ENCODE measurements at regions not wholly inside any gene's neighbourhood (a gene's known extent, or its start where the extent isn't known, plus 50 kb on each side); places are given as distances from the start of the nearest gene placed in this dataset.

DNA sequence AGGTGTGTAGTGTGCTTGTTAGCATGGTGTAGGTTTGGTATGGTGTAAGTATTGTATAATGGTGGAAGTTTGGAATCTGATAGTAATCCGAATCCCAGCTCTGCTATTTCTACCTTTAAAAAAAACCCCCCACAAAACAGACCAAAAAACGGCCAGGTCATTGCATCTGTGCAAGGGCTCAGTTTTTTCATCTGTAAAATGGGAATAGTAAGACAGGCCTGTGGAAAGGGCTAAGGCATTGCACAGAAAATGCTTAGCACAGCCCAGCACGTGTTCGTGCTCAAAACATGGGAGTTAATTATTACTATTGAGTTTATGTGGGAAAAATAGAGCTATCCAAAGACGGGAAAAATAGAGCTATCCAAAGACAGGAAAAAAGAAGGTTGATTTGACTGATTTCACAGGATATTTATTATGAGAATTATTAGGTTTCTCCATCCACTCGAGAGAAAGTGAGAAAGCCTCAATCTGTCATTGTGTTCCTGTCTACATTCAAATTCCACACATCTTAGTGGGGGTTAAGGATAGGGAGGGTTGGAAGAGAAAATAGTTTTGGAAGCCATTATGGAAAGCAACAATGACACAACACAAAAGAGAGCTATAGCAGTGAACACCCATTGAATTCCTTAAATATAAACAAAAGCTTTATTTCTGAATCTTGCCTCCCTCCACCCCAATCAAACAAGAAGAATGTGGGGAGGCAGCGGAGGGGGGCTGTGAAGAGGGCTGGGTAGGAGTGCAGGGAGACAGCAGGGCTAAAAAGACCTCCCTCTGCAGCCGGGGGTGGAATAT is 126.8 kb upstream of the MAX start:
- intact Hi-C loops (cut with micrococcal nuclease; ENCODE audit: unreplicated experiment) = no loop called here
- H3K4me1 ChIP-seq (ENCODE audit: control insufficient read depth, insufficient read depth, low read length) = peaks cover 4% of the 10 kb centered on the region; the same call in 1 of the 2 replicates

More for the DNA sequence above, 126.8 kb upstream of the MAX start:
- in situ Hi-C loops (cut with HindIII; ENCODE audit: low pct_unique_long_range_greater_than_20kb, low sequenced_read_pairs) = no loop called here
- H3K36me3 ChIP-seq (ENCODE audit: control insufficient read depth, insufficient read depth, low read length) = no peaks in the 10 kb centered on the region
- no peaks in the 10 kb centered on the region for H3K27me3 ChIP-seq (ENCODE audit: control insufficient read depth, insufficient read depth, low read length)
- ChIA-PET CTCF (no interaction called here), POLR2A (no interaction called here)
- TF ChIP-seq SIN3A (IDR thresholded peaks at IDR 0.05; ENCODE audit: borderline replicate concordance, insufficient read depth, low read depth, low read length) (no peak), POLR2AphosphoS5 (IDR thresholded peaks at IDR 0.05; ENCODE audit: low read depth, low read length) (no peak), REST (IDR thresholded peaks at IDR 0.05; ENCODE audit: insufficient read depth in 1 of 2, low read depth in 2 of 2, low read length in 1 of 2) (no peak), TCF7L2 (IDR thresholded peaks at IDR 0.05; ENCODE audit: low read depth, low read length) (no peak)
- TF ChIP-seq, protein P1, sequence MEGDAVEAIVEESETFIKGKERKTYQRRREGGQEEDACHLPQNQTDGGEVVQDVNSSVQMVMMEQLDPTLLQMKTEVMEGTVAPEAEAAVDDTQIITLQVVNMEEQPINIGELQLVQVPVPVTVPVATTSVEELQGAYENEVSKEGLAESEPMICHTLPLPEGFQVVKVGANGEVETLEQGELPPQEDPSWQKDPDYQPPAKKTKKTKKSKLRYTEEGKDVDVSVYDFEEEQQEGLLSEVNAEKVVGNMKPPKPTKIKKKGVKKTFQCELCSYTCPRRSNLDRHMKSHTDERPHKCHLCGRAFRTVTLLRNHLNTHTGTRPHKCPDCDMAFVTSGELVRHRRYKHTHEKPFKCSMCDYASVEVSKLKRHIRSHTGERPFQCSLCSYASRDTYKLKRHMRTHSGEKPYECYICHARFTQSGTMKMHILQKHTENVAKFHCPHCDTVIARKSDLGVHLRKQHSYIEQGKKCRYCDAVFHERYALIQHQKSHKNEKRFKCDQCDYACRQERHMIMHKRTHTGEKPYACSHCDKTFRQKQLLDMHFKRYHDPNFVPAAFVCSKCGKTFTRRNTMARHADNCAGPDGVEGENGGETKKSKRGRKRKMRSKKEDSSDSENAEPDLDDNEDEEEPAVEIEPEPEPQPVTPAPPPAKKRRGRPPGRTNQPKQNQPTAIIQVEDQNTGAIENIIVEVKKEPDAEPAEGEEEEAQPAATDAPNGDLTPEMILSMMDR (IDR thresholded peaks at IDR 0.05) = no peak
- DNase-seq (ENCODE audit: low read depth, low spot score) (no peak), ATAC-seq (no peak)
- no TSS peak for BruUV-seq (replicated peaks)
- peak overlapping the region; percentile 41; the same call in 1 of the 2 replicates for H3K27ac ChIP-seq (ENCODE audit: low read length)
- peak overlapping the region; percentile 32 to 48 for H3K4me3 ChIP-seq (ENCODE audit: low read depth in 2 of 2, low read length in 2 of 2)
- no peaks in the 10 kb centered on the region for H3K9me3 ChIP-seq (ENCODE audit: control insufficient read depth, insufficient read depth, low read depth, low read length)

Measured in Panc1 (cell line).